Esophagus (tissue), 2 donors: ENCODE measurements at regions not wholly inside any gene's neighbourhood (a gene's known extent, or its start where the extent isn't known, plus 50 kb on each side); places are given as distances from the start of the nearest gene placed in this dataset.

Experiments
- H3K27ac ChIP-seq, 2 donors: one replicate each; pipeline ENCODE4 v1.5.1; 2013; ENCODE audit warnings: low read depth in 2 of 2, mild to moderate bottlenecking in 2 of 2, inconsistent platforms in 1 of 2, low read length in 1 of 2, moderate library complexity in 1 of 2
- H3K27me3 ChIP-seq, 2 donors: one replicate each; pipeline ENCODE4 v1.6.1; 2013; ENCODE audit warnings: low read length in 2 of 2, control low read depth in 1 of 2, mild to moderate bottlenecking in 1 of 2; ENCODE audit not compliant: insufficient read depth in 2 of 2, control insufficient read depth in 1 of 2
- H3K36me3 ChIP-seq, 2 donors: one replicate each; pipeline ENCODE4 v1.6.1; 2013; ENCODE audit warnings: low read length in 1 of 2; ENCODE audit not compliant: control insufficient read depth in 2 of 2, insufficient read depth in 2 of 2
- H3K4me1 ChIP-seq, 2 donors: one replicate each; pipeline ENCODE4 v1.6.1; 2013; ENCODE audit warnings: low read length in 1 of 2; ENCODE audit not compliant: control insufficient read depth in 2 of 2, insufficient read depth in 2 of 2
- H3K4me3 ChIP-seq, 2 donors: one replicate each; pipeline ENCODE4 v1.5.1; 2013; ENCODE audit warnings: low read length in 2 of 2, mild to moderate bottlenecking in 2 of 2, low read depth in 1 of 2, moderate library complexity in 1 of 2
- H3K9me3 ChIP-seq, 2 donors: one replicate each; pipeline ENCODE4 v1.6.1; 2013; ENCODE audit warnings: mild to moderate bottlenecking in 2 of 2, low read depth in 1 of 2, low read length in 1 of 2, moderate library complexity in 1 of 2; ENCODE audit not compliant: control insufficient read depth in 2 of 2, insufficient read depth in 1 of 2
- WGBS, 2 donors: extraction: QIAGEN DNeasy Blood & Tissue Kit; methylation state at CpG; one replicate each; pipeline ENCODE4 v1.1.7; 2013; 5-methylcytosine and 5-hydroxymethylcytosine counted together
- donor health status: healthy with polysubstance abuse.
- donor health status: Bipolar disorder and iron deficiency.

DNA sequence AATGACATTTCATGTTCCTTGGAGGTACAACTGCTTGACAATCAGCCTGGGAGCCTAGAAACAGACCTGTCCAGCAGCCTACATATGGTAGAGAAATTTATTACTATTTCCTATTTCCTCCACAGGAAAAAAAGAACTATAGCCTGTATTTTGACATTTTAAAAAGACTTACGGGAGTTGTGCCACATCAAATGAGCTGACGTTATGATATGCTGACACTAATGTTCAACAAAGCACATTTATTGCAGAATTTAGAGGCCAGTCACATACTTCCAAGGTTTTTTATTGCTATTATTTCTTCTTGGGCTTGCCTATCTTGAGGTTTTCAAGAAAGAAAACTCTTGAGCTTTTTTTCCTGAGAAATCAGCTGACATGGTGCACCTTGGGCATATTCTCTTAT lies 305.3 kb downstream of the LRIG3 start:
- no peaks in the 10 kb centered on the region for H3K9me3 ChIP-seq
- no peaks in the 10 kb centered on the region for H3K36me3 ChIP-seq
- H3K4me1 ChIP-seq = no peaks in the 10 kb centered on the region
- no peaks in the 10 kb centered on the region for H3K27me3 ChIP-seq
- H3K27ac ChIP-seq = no peak overlapping the region
- H3K4me3 ChIP-seq = no peak overlapping the region
- 62 to 70% methylated on average over 2 of the region's 2 CpGs for WGBS, 2 donors

DNA sequence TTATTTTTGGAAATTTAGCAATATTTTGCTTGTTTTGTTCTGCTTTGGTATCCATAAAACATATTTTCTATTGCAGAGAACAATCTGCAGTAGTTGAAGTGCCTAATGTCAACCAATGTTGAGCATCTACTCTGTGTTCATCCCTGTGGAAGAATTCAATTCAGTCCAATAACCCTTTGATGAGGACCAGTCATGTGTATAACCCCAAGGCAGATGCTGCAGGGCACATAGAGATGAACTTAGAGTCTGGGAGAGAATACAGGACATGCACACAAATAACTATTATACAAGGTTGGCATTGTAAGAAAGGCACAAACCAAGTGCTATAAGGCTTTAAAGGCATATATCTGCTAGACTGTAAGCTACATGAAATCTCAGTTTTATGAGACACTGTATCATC lies 304.7 kb downstream of the LRIG3 start:
- Histone ChIP-seq H3K4me3 (no peak overlapping the region), H3K27me3 (no peaks in the 10 kb centered on the region), H3K36me3 (no peaks in the 10 kb centered on the region), H3K4me1 (no peaks in the 10 kb centered on the region), H3K27ac (no peak overlapping the region), H3K9me3 (no peaks in the 10 kb centered on the region)

GRCh38 chr12:58616618-58617017 lies 303.7 kb downstream of the LRIG3 start:
- Histone ChIP-seq H3K27ac (no peak overlapping the region), H3K27me3 (no peaks in the 10 kb centered on the region)
- WGBS, 2 donors = 32 to 35% methylated on average over 1 of the region's 1 CpG

GRCh38 chr12:58621126-58621525 lies 299.2 kb downstream of the LRIG3 start:
- Histone ChIP-seq H3K9me3 (no peaks in the 10 kb centered on the region), H3K36me3 (no peaks in the 10 kb centered on the region), H3K27me3 (no peaks in the 10 kb centered on the region), H3K4me3 (no peak overlapping the region), H3K27ac (no peak overlapping the region), H3K4me1 (no peaks in the 10 kb centered on the region)
- WGBS, 2 donors = 92 to 96% methylated on average over 5 of the region's 5 CpGs

More at GRCh38 chr12:58616618-58617017, 303.7 kb downstream of the LRIG3 start:
- no peak overlapping the region for H3K4me3 ChIP-seq
- no peaks in the 10 kb centered on the region for H3K36me3 ChIP-seq
- H3K9me3 ChIP-seq = no peaks in the 10 kb centered on the region
- H3K4me1 ChIP-seq = no peaks in the 10 kb centered on the region

DNA sequence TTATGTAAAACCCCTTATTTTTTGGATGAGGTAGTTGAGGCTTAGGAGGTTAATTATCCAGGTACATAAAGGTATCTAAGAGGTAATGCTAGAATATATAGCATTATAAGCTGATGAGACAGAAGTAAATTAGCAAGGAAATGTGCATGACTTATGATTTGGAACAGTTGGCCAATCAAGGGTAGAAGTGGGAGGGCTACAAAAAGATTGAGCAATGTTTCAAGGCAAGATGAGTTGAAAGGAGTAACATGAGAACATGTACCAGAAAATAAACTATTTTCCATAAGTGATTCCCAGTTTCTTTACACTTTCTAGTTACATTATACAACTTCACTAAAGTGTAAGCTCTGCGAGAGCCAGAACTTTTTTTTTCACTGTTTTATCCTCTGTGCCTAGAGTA lies 290.9 kb downstream of the LRIG3 start:
- Histone ChIP-seq H3K27me3 (no peaks in the 10 kb centered on the region), H3K4me3 (no peak overlapping the region), H3K36me3 (no peaks in the 10 kb centered on the region), H3K9me3 (no peaks in the 10 kb centered on the region), H3K27ac (no peak overlapping the region), H3K4me1 (no peaks in the 10 kb centered on the region)
- WGBS, 2 donors = 85 to 89% methylated on average over 1 of the region's 1 CpG

GRCh38 chr12:58633479-58633878 lies 286.8 kb downstream of the LRIG3 start:
- Histone ChIP-seq H3K27ac (no peak overlapping the region), H3K4me3 (no peak overlapping the region), H3K4me1 (no peaks in the 10 kb centered on the region), H3K27me3 (no peaks in the 10 kb centered on the region), H3K9me3 (no peaks in the 10 kb centered on the region), H3K36me3 (no peaks in the 10 kb centered on the region)

DNA sequence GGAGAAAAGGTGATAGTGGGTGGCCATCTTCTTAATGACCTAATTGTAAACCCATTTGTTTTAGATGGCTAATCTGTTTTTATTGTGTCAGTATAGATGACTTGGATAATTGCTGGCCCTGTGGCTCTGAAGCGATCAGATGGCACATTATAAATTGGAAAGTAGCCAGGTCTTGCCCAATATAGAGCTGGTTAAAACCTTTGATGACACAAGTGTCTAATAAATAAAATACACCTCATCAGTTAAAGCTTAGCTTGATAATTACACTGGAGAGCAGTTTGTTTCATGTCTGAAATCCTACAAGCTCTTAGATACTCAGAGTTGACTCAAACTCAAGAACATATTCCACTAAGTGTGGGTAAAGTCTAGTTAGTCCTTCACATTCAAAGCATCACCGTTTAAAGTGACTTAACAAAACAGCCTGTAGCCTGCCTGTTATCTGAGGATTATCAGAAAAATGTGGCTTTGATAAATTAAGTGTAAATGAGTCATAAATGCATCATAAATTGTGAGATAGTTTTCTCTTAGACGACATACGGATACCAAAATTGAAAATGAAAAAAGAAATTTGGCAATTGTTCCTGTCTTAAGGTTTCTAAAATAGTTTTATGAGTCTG lies 280.9 kb downstream of the LRIG3 start:
- H3K9me3 ChIP-seq = no peaks in the 10 kb centered on the region
- no peaks in the 10 kb centered on the region for H3K4me1 ChIP-seq
- 25 to 31% methylated on average over 4 of the region's 4 CpGs for WGBS, 2 donors
- no peak overlapping the region for H3K4me3 ChIP-seq
- H3K27ac ChIP-seq = no peak overlapping the region
- H3K27me3 ChIP-seq = no peaks in the 10 kb centered on the region
- no peaks in the 10 kb centered on the region for H3K36me3 ChIP-seq

GRCh38 chr12:58640314-58640713 lies 280.0 kb downstream of the LRIG3 start:
- no peaks in the 10 kb centered on the region for H3K4me1 ChIP-seq
- no peaks in the 10 kb centered on the region for H3K36me3 ChIP-seq
- 90 to 96% methylated on average over 1 of the region's 1 CpG for WGBS, 2 donors
- H3K27ac ChIP-seq = no peak overlapping the region
- H3K9me3 ChIP-seq = no peaks in the 10 kb centered on the region
- no peak overlapping the region for H3K4me3 ChIP-seq
- H3K27me3 ChIP-seq = no peaks in the 10 kb centered on the region

DNA sequence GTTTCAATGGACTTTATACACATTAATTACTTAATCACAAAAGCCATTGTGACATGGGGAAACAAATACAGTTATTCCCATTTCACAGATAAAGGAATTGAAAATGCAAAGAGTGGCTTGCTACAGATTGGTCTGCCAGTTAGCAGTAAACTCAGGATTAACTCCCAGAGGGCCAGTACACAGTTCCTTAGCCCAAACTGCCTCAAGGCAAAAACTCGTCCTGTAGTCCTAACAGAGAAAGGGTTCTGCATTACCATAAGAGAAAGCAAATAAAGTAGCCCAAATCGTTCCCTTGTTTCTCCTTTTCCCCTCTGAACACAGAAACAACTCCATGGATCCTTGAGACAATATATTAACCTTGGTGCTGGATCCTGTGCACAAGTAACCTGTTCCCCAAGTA lies 274.4 kb downstream of the LRIG3 start:
- no peaks in the 10 kb centered on the region for H3K9me3 ChIP-seq
- H3K4me1 ChIP-seq = no peaks in the 10 kb centered on the region
- no peak overlapping the region for H3K4me3 ChIP-seq
- no peaks in the 10 kb centered on the region for H3K36me3 ChIP-seq
- WGBS, 2 donors = 47 to 71% methylated on average over 2 of the region's 2 CpGs
- no peak overlapping the region for H3K27ac ChIP-seq
- H3K27me3 ChIP-seq = no peaks in the 10 kb centered on the region

GRCh38 chr12:58647495-58647894 lies 272.8 kb downstream of the LRIG3 start:
- Histone ChIP-seq H3K4me3 (no peak overlapping the region), H3K4me1 (no peaks in the 10 kb centered on the region)
- 68 to 75% methylated on average over 3 of the region's 3 CpGs for WGBS, 2 donors

More at GRCh38 chr12:58647495-58647894, 272.8 kb downstream of the LRIG3 start:
- no peak overlapping the region for H3K27ac ChIP-seq
- H3K36me3 ChIP-seq = no peaks in the 10 kb centered on the region
- H3K27me3 ChIP-seq = no peaks in the 10 kb centered on the region
- no peaks in the 10 kb centered on the region for H3K9me3 ChIP-seq
